Chondrocyte (in vitro differentiated cells): ENCODE measurements at regions not wholly inside any gene's neighbourhood (a gene's known extent, or its start where the extent isn't known, plus 50 kb on each side); places are given as distances from the start of the nearest gene placed in this dataset.

ENCODE experiments used
- DNase-seq: peaks from one replicate; pipeline ENCODE4 v3.0.0; 2021; ENCODE audit warnings: mixed read lengths, low spot score
- H3K27ac Mint-ChIP-seq: one replicate; pipeline ENCODE4 v1.8.0; 2021; ENCODE audit warnings: mild to moderate bottlenecking, moderate library complexity, mixed read lengths; ENCODE audit not compliant: unreplicated experiment
- H3K27me3 Mint-ChIP-seq: 2 replicates; pipeline ENCODE4 v1.8.0; 2021; ENCODE audit warnings: low read depth, mixed read lengths
- H3K36me3 Mint-ChIP-seq: 2 replicates; pipeline ENCODE4 v1.8.0; 2021; ENCODE audit warnings: low read depth, mixed read lengths
- H3K4me1 Mint-ChIP-seq: 2 replicates; pipeline ENCODE4 v1.8.0; 2021; ENCODE audit warnings: low read depth, mild to moderate bottlenecking, mixed read lengths
- H3K4me3 Mint-ChIP-seq: one replicate; pipeline ENCODE4 v1.8.0; 2021; ENCODE audit warnings: mild to moderate bottlenecking, moderate library complexity, mixed read lengths; ENCODE audit not compliant: unreplicated experiment
- H3K9me3 Mint-ChIP-seq: 2 replicates; pipeline ENCODE4 v1.8.0; 2021; ENCODE audit warnings: low read depth, mixed read lengths
- CTCF ChIP-seq: fragments of 200-600 bp; sonication (generic); IDR thresholded peaks from 2 replicates; pipeline ENCODE4 v1.5.0; 2021; ENCODE audit warnings: antibody characterized with exemption, mild to moderate bottlenecking, moderate library complexity

- Mint-ChIP-seq H3K9me3 (no peaks in the 10 kb centered on the region), H3K27me3 (peaks cover 17% of the 10 kb centered on the region), H3K27ac (no peak overlapping the region), H3K4me3 (no peak overlapping the region), H3K4me1 (peaks cover 2% of the 10 kb centered on the region), H3K36me3 (no peaks in the 10 kb centered on the region)
- no peak for DNase-seq
- TF ChIP-seq CTCF: no peak
These were observed 465.3 kb downstream of the BRD1 start for GRCh38 chr22:49362211-49362839.

- no peak overlapping the region for H3K27ac Mint-ChIP-seq
- H3K4me1 Mint-ChIP-seq: no peaks in the 10 kb centered on the region
- DNase-seq: no peak
- no peaks in the 10 kb centered on the region for H3K36me3 Mint-ChIP-seq
- no peaks in the 10 kb centered on the region for H3K9me3 Mint-ChIP-seq
- no peak for TF ChIP-seq CTCF
- no peak overlapping the region for H3K4me3 Mint-ChIP-seq
- H3K27me3 Mint-ChIP-seq: peaks cover 17% of the 10 kb centered on the region
These were observed 466.5 kb downstream of the BRD1 start for GRCh38 chr22:49361164-49361563.

- no peak for DNase-seq
- Mint-ChIP-seq H3K27me3 (peaks cover 17% of the 10 kb centered on the region), H3K9me3 (no peaks in the 10 kb centered on the region), H3K4me1 (no peaks in the 10 kb centered on the region), H3K27ac (no peak overlapping the region), H3K36me3 (no peaks in the 10 kb centered on the region), H3K4me3 (no peak overlapping the region)
- no peak for TF ChIP-seq CTCF
These were observed 466.9 kb downstream of the BRD1 start for GRCh38 chr22:49360746-49361145.

GRCh38 chr22:49359076-49359475, 468.6 kb downstream of the BRD1 start:
- Mint-ChIP-seq H3K27me3 (peaks cover 17% of the 10 kb centered on the region), H3K27ac (no peak overlapping the region), H3K9me3 (no peaks in the 10 kb centered on the region), H3K36me3 (no peaks in the 10 kb centered on the region), H3K4me1 (peaks cover 7% of the 10 kb centered on the region), H3K4me3 (no peak overlapping the region)
- DNase-seq: no peak
- TF ChIP-seq CTCF: no peak

GRCh38 chr22:49357661-49358440, 469.8 kb downstream of the BRD1 start:
- no peak overlapping the region for H3K27ac Mint-ChIP-seq
- peaks cover 7% of the 10 kb centered on the region for H3K4me1 Mint-ChIP-seq
- H3K27me3 Mint-ChIP-seq: peaks cover 17% of the 10 kb centered on the region
- no peak overlapping the region for H3K4me3 Mint-ChIP-seq
- TF ChIP-seq CTCF: no peak
- no peak for DNase-seq
- H3K36me3 Mint-ChIP-seq: no peaks in the 10 kb centered on the region
- H3K9me3 Mint-ChIP-seq: no peaks in the 10 kb centered on the region
